T-cell (primary cell): ENCODE measurements at regions not wholly inside any gene's neighbourhood (a gene's known extent, or its start where the extent isn't known, plus 50 kb on each side); places are given as distances from the start of the nearest gene placed in this dataset.

Source experiments
- ATAC-seq, 4 experiments: fragments of 200-7000 bp in 3 of 4; fragments of 150-1000 bp in 1 of 4; cut with Tn5 transposase; replicated peaks in 1 of 4; 1 replicate in 3 of 4; 2 replicates in 1 of 4; pipeline ENCODE4 v1.10.0; 2021; ENCODE audit warnings: moderate library complexity in 3 of 4, mild to moderate bottlenecking in 2 of 4, moderate number of reproducible peaks in 1 of 4
- CTCF ChIA-PET, 2 donors: fragments of 300-600 bp; sonication (Branson Sonifier 250); formaldehyde crosslinking; loops; one replicate each; lab custom pipeline; 2022; ENCODE audit warnings: antibody characterized with exemption in 2 of 2; lab: Charles Lee
- POLR2A ChIA-PET, 2 donors: fragments of 300-600 bp; sonication (Branson Sonifier 250); formaldehyde crosslinking; loops; one replicate each; lab custom pipeline; 2022; ENCODE audit warnings: antibody characterized with exemption in 2 of 2; lab: Charles Lee
- DNase-seq, 35 experiments: peaks; one replicate each; pipeline versions ENCODE4 v3.0.0 to v3.0.0-alpha.2; 2013 to 2023
- H3K27ac ChIP-seq: one replicate; pipeline ENCODE4 v1.5.1; 2013; ENCODE audit warnings: low read length
- H3K27me3 ChIP-seq, 2 experiments: replicated peaks in 1 of 2; 1 replicate in 1 of 2; 2 replicates in 1 of 2; pipeline versions ENCODE4 v1.6.1 to v1.7.0; 2013; ENCODE audit warnings: low read length in 1 of 2, mixed read lengths in 1 of 2; ENCODE audit not compliant: control insufficient read depth in 2 of 2, insufficient read depth in 2 of 2; ENCODE audit errors: extremely low read depth in 1 of 2
- H3K36me3 ChIP-seq, 2 donors: 1 replicate in 1 of 2; 2 replicates in 1 of 2; pipeline versions ENCODE4 v1.6.1 to v1.7.0; 2013; ENCODE audit warnings: low read length in 1 of 2; ENCODE audit not compliant: control insufficient read depth in 2 of 2, insufficient read depth in 1 of 2; ENCODE audit errors: extremely low read depth in 1 of 2
- H3K4me1 ChIP-seq, 2 experiments: 1 replicate in 1 of 2; 2 replicates in 1 of 2; pipeline versions ENCODE4 v1.6.1 to v1.7.0; 2013; ENCODE audit warnings: low read length in 2 of 2, mixed read lengths in 1 of 2; ENCODE audit not compliant: insufficient read depth in 2 of 2, control insufficient read depth in 1 of 2; ENCODE audit errors: extremely low read depth in 1 of 2
- H3K4me3 ChIP-seq, 2 donors: 1 replicate in 1 of 2; 2 replicates in 1 of 2; pipeline versions ENCODE4 v1.5.1 to v1.7.0; 2013; ENCODE audit warnings: mild to moderate bottlenecking in 2 of 2, low read length in 1 of 2, moderate library complexity in 1 of 2; ENCODE audit not compliant: control insufficient read depth in 1 of 2; ENCODE audit errors: extremely low read depth in 1 of 2
- H3K9me3 ChIP-seq: 2 replicates; pipeline ENCODE4 v1.7.0; 2013
- H3K27ac Mint-ChIP-seq, 2 donors: one replicate each; pipeline ENCODE4 v1.8.0; 2020 to 2021; ENCODE audit warnings: mild to moderate bottlenecking in 2 of 2, mixed read lengths in 2 of 2
- H3K27me3 Mint-ChIP-seq, 2 donors: one replicate each; pipeline ENCODE4 v1.8.0; 2021 to 2022; ENCODE audit warnings: mixed read lengths in 2 of 2
- H3K36me3 Mint-ChIP-seq: one replicate; pipeline ENCODE4 v1.8.0; 2021; ENCODE audit warnings: mixed read lengths
- H3K4me1 Mint-ChIP-seq, 3 donors: one replicate each; pipeline ENCODE4 v1.8.0; 2020 to 2022; ENCODE audit warnings: mixed read lengths in 3 of 3, mild to moderate bottlenecking in 1 of 3
- H3K4me3 Mint-ChIP-seq, 3 donors: one replicate each; pipeline ENCODE4 v1.8.0; 2020 to 2022; ENCODE audit warnings: mild to moderate bottlenecking in 3 of 3, mixed read lengths in 3 of 3, moderate library complexity in 3 of 3
- H3K9me3 Mint-ChIP-seq, 3 donors: one replicate each; pipeline ENCODE4 v1.8.0; 2020 to 2022; ENCODE audit warnings: mixed read lengths in 3 of 3
- WGBS: methylation state at CpG from one replicate; pipeline ENCODE4 v1.1.5; 2013; ENCODE audit warnings: missing lambda C conversion rate; ENCODE audit not compliant: insufficient coverage; 5-methylcytosine and 5-hydroxymethylcytosine counted together

GRCh38 chr1:238023137-238023536 is 132.4 kb upstream of the ZP4 start:
- Histone ChIP-seq H3K27me3 (no peaks in the 10 kb centered on the region), H3K36me3 (no peaks in the 10 kb centered on the region), H3K4me1 (no peaks in the 10 kb centered on the region), H3K27ac (no peak overlapping the region), H3K4me3 (no peak overlapping the region), H3K9me3 (no peaks in the 10 kb centered on the region)
- ChIA-PET CTCF (no interaction called here), POLR2A (no interaction called here)
- no peak overlapping the region for H3K4me3 Mint-ChIP-seq
- H3K9me3 Mint-ChIP-seq, result peaks cover 7 to 18% (median 8%) of the 10 kb centered on the region in 3 donors
- ATAC-seq (no peak), DNase-seq (no peak)
- no peaks in the 10 kb centered on the region for H3K36me3 Mint-ChIP-seq
- H3K4me1 Mint-ChIP-seq, result no peaks in the 10 kb centered on the region
- H3K27me3 Mint-ChIP-seq, result no peaks in the 10 kb centered on the region
- no peak overlapping the region for H3K27ac Mint-ChIP-seq
- WGBS, result no CpG with 5 or more reads among the region's 1 CpG

DNA sequence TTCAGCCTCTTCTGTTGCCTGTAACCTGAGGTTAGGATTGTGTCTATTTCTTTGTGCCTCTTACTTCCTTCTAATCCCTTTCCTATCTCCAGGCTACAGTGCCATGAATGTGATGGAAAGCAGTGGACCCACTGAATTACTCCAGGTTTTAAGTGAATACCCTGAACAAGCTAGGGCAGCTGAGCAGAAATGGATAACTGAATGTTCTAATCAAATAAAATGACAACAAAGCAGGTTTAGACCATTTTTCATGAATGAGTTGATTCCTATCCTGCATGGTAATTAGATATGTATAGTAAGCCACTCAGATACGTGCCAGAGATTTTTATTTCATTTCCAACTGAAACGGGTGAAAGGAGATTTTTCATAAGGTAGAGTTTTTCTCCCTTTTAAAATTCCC is 127.5 kb upstream of the ZP4 start:
- Histone ChIP-seq H3K9me3 (no peaks in the 10 kb centered on the region), H3K4me3 (no peak overlapping the region), H3K27me3 (no peaks in the 10 kb centered on the region), H3K4me1 (no peaks in the 10 kb centered on the region), H3K36me3 (no peaks in the 10 kb centered on the region), H3K27ac (no peak overlapping the region)
- Mint-ChIP-seq H3K4me1 (no peaks in the 10 kb centered on the region), H3K4me3 (no peak overlapping the region), H3K27ac (no peak overlapping the region), H3K36me3 (no peaks in the 10 kb centered on the region), H3K9me3 (peaks cover 5 to 18% (median 8%) of the 10 kb centered on the region in 3 donors), H3K27me3 (no peaks in the 10 kb centered on the region)
- ATAC-seq, result no peak
- DNase-seq, result no peak
- WGBS, result no CpG with 5 or more reads among the region's 2 CpGs
- ChIA-PET POLR2A (no interaction called here), CTCF (no interaction called here)

- no peaks in the 10 kb centered on the region for H3K4me1 ChIP-seq
- ATAC-seq (no peak), DNase-seq (no peak)
- H3K27ac ChIP-seq, result no peak overlapping the region
- Mint-ChIP-seq H3K9me3 (peaks cover 7 to 17% (median 9%) of the 10 kb centered on the region in 3 donors), H3K27me3 (no peaks in the 10 kb centered on the region), H3K36me3 (no peaks in the 10 kb centered on the region), H3K4me1 (no peaks in the 10 kb centered on the region), H3K4me3 (no peak overlapping the region), H3K27ac (no peak overlapping the region)
- no peak overlapping the region for H3K4me3 ChIP-seq
- POLR2A ChIA-PET, result no interaction called here
- CTCF ChIA-PET, result no interaction called here
- no peaks in the 10 kb centered on the region for H3K27me3 ChIP-seq
- no peaks in the 10 kb centered on the region for H3K36me3 ChIP-seq
- no CpG with 5 or more reads among the region's 4 CpGs for WGBS
- H3K9me3 ChIP-seq, result no peaks in the 10 kb centered on the region
Measured at GRCh38 chr1:238006779-238007178, 116.1 kb upstream of the ZP4 start.

GRCh38 chr1:238005116-238005515 is 114.4 kb upstream of the ZP4 start:
- WGBS, result no CpG with 5 or more reads among the region's 1 CpG
- H3K4me1 ChIP-seq, result no peaks in the 10 kb centered on the region
- Mint-ChIP-seq H3K27me3 (no peaks in the 10 kb centered on the region), H3K27ac (no peak overlapping the region), H3K9me3 (peaks cover 7 to 17% (median 9%) of the 10 kb centered on the region in 3 donors), H3K36me3 (no peaks in the 10 kb centered on the region), H3K4me1 (no peaks in the 10 kb centered on the region), H3K4me3 (no peak overlapping the region)
- no peaks in the 10 kb centered on the region for H3K9me3 ChIP-seq
- no peak for ATAC-seq
- H3K27me3 ChIP-seq, result no peaks in the 10 kb centered on the region
- H3K27ac ChIP-seq, result no peak overlapping the region
- no peak overlapping the region for H3K4me3 ChIP-seq
- CTCF ChIA-PET, result no interaction called here
- no peak for DNase-seq
- H3K36me3 ChIP-seq, result no peaks in the 10 kb centered on the region
- POLR2A ChIA-PET, result no interaction called here

- POLR2A ChIA-PET, result no interaction called here
- Mint-ChIP-seq H3K36me3 (no peaks in the 10 kb centered on the region), H3K27me3 (no peaks in the 10 kb centered on the region), H3K9me3 (peaks cover 2 to 13% (median 6%) of the 10 kb centered on the region in 3 donors), H3K4me3 (no peak overlapping the region), H3K4me1 (no peaks in the 10 kb centered on the region), H3K27ac (no peak overlapping the region)
- no peaks in the 10 kb centered on the region for H3K9me3 ChIP-seq
- ATAC-seq, result no peak
- H3K27me3 ChIP-seq, result no peaks in the 10 kb centered on the region
- CTCF ChIA-PET, result no interaction called here
- no peaks in the 10 kb centered on the region for H3K36me3 ChIP-seq
- no peak for DNase-seq
- no peaks in the 10 kb centered on the region for H3K4me1 ChIP-seq
- WGBS, result no CpG with 5 or more reads among the region's 1 CpG
- no peak overlapping the region for H3K4me3 ChIP-seq
- no peak overlapping the region for H3K27ac ChIP-seq
Measured at GRCh38 chr1:238001818-238002217, 111.1 kb upstream of the ZP4 start.

DNA sequence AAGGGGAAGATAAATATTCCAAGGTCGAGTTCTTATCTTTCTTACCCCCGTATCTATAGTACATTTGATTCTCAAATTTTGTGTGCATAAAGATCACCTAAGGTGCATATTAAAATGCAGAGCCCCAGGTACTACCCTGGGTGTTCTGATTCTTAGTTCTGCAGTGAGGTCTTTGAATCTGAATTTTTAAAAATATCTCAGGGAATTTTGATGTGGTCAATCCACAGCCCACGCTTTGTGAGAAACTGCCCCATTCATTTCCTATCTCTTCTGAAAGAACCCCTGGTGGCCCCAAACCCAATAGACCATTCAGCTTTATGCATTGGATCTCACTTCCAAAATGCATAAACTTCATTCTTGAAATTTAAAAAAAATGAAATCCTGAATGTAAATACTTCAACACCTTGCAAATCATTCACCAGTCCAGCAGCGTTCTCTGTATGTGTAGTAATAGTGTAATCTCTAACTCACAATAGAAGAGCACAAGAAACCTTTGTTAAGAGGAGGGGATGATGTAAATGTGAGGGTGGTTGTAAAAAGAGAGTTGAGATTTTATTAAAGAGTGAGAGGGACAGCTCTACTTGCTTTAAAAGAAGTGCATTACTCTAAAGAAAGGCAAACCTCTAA is 108.8 kb upstream of the ZP4 start:
- Mint-ChIP-seq H3K27ac (no peak overlapping the region), H3K36me3 (no peaks in the 10 kb centered on the region), H3K4me1 (no peaks in the 10 kb centered on the region), H3K27me3 (peaks cover 0 to 2% of the 10 kb centered on the region in 2 donors), H3K9me3 (peaks cover 6 to 13% (median 7%) of the 10 kb centered on the region in 3 donors), H3K4me3 (no peak overlapping the region)
- WGBS, result no CpG with 5 or more reads among the region's 4 CpGs
- Histone ChIP-seq H3K9me3 (no peaks in the 10 kb centered on the region), H3K4me1 (no peaks in the 10 kb centered on the region), H3K27me3 (no peaks in the 10 kb centered on the region), H3K36me3 (no peaks in the 10 kb centered on the region), H3K4me3 (no peak overlapping the region), H3K27ac (no peak overlapping the region)
- no peak for ATAC-seq
- ChIA-PET CTCF (no interaction called here), POLR2A (no interaction called here)
- DNase-seq, result no peak
